ENCODE measurements at regions not wholly inside any gene's neighbourhood (a gene's known extent, or its start where the extent isn't known, plus 50 kb on each side); places are given as distances from the start of the nearest gene placed in this dataset.

- no peaks in the 10 kb centered on the region for H3K36me3 ChIP-seq (ENCODE audit: low read depth, missing control alignments)
- H3K4me1 ChIP-seq, result peaks cover under 1% of the 10 kb centered on the region
- no peak for DNase-seq
- 76 to 92% methylated on average over 1 of the region's 1 CpG for WGBS, 2 donors
- TF ChIP-seq, protein P1, sequence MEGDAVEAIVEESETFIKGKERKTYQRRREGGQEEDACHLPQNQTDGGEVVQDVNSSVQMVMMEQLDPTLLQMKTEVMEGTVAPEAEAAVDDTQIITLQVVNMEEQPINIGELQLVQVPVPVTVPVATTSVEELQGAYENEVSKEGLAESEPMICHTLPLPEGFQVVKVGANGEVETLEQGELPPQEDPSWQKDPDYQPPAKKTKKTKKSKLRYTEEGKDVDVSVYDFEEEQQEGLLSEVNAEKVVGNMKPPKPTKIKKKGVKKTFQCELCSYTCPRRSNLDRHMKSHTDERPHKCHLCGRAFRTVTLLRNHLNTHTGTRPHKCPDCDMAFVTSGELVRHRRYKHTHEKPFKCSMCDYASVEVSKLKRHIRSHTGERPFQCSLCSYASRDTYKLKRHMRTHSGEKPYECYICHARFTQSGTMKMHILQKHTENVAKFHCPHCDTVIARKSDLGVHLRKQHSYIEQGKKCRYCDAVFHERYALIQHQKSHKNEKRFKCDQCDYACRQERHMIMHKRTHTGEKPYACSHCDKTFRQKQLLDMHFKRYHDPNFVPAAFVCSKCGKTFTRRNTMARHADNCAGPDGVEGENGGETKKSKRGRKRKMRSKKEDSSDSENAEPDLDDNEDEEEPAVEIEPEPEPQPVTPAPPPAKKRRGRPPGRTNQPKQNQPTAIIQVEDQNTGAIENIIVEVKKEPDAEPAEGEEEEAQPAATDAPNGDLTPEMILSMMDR (IDR thresholded peaks at IDR 0.05), result no peak
- TF ChIP-seq POLR2A (IDR thresholded peaks at IDR 0.05), result no peak
- no peak overlapping the region for H3K4me3 ChIP-seq
- H3K27me3 ChIP-seq, result no peaks in the 10 kb centered on the region
- intact Hi-C loops (cut with DNase I; ENCODE audit: low total_unique reads), result no loop called here
- H3K27ac ChIP-seq, result no peak overlapping the region
- no peaks in the 10 kb centered on the region for H3K9me3 ChIP-seq
These were observed 147.8 kb upstream of the TMCC3 start for GRCh38 chr12:94798113-94798512.

DNA sequence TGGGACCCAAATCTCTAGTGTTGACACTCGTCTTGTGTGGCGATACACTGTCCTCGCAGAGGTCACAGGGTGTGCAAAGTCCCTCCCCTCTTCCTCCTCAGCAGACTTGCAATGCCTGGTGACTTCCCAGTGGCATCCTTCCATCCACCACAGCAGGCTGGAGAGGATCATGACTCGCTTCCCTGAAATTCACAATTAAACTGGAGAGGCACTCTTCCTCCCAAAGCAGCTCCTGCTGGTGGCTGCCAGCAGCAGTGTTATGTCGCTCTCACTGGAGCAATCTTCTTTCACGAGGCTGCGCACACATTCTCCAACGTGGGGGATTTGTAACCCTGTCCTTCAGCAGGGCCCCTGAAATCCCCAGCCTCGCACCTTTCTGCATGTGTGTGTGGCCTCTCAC lies 145.2 kb upstream of the TMCC3 start:
- WGBS, 2 donors, result 73 to 89% methylated on average over 9 of the region's 9 CpGs
- Histone ChIP-seq H3K27ac (no peak overlapping the region), H3K4me1 (peaks cover 3% of the 10 kb centered on the region), H3K4me3 (no peak overlapping the region), H3K9me3 (no peaks in the 10 kb centered on the region), H3K36me3 (ENCODE audit: low read depth, missing control alignments) (no peaks in the 10 kb centered on the region), H3K27me3 (no peaks in the 10 kb centered on the region)
- intact Hi-C loops (cut with DNase I; ENCODE audit: low total_unique reads), result no loop called here
- no peak for TF ChIP-seq POLR2A (IDR thresholded peaks at IDR 0.05)
- TF ChIP-seq, protein P1 (IDR thresholded peaks at IDR 0.05), result no peak
- no peak for DNase-seq

DNA sequence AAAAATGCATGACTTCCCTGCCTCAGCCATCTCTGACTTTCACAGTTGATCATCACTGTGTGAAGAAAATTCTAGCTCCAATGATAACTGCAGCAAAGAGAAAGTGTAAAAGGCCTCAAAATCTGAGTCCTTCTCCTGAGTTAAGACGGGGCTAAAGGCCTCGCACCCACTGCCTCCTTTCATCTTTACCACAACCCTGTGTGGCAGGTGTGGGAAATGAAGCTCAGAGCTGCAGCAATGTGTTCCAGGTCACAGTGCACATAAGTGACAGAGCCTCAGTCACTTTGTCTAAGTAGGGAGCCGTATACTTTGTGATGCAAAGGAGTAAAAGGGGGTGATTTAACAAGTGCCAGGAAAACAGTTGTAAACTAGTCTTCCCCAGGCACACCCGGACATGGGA lies 144.7 kb upstream of the TMCC3 start:
- TF ChIP-seq, protein P1 (IDR thresholded peaks at IDR 0.05), result no peak
- TF ChIP-seq POLR2A (IDR thresholded peaks at IDR 0.05), result no peak
- no peak overlapping the region for H3K27ac ChIP-seq
- intact Hi-C loops (cut with DNase I; ENCODE audit: low total_unique reads), result no loop called here
- H3K36me3 ChIP-seq (ENCODE audit: low read depth, missing control alignments), result no peaks in the 10 kb centered on the region
- peaks cover 3% of the 10 kb centered on the region for H3K4me1 ChIP-seq
- 86 to 89% methylated on average over 4 of the region's 4 CpGs for WGBS, 2 donors
- DNase-seq, result no peak
- no peak overlapping the region for H3K4me3 ChIP-seq
- no peaks in the 10 kb centered on the region for H3K27me3 ChIP-seq
- H3K9me3 ChIP-seq, result no peaks in the 10 kb centered on the region

- no peak overlapping the region for H3K4me3 ChIP-seq
- intact Hi-C loops (cut with DNase I; ENCODE audit: low total_unique reads), result no loop called here
- DNase-seq, result no peak
- H3K9me3 ChIP-seq, result no peaks in the 10 kb centered on the region
- H3K4me1 ChIP-seq, result peaks cover 3% of the 10 kb centered on the region
- no peaks in the 10 kb centered on the region for H3K36me3 ChIP-seq (ENCODE audit: low read depth, missing control alignments)
- WGBS, 2 donors, result 56 to 71% methylated on average over 10 of the region's 10 CpGs
- no peaks in the 10 kb centered on the region for H3K27me3 ChIP-seq
- H3K27ac ChIP-seq, result no peak overlapping the region
- TF ChIP-seq, protein P1 (IDR thresholded peaks at IDR 0.05), result no peak
- no peak for TF ChIP-seq POLR2A (IDR thresholded peaks at IDR 0.05)
These were observed 142.8 kb upstream of the TMCC3 start for GRCh38 chr12:94793191-94793595.

- 50 to 58% methylated on average over 5 to 6 of the region's 6 CpGs for WGBS, 2 donors
- TF ChIP-seq, protein P1 (IDR thresholded peaks at IDR 0.05), result no peak
- TF ChIP-seq POLR2A (IDR thresholded peaks at IDR 0.05), result no peak
- Histone ChIP-seq H3K4me1 (peaks cover 3% of the 10 kb centered on the region), H3K36me3 (ENCODE audit: low read depth, missing control alignments) (no peaks in the 10 kb centered on the region), H3K9me3 (no peaks in the 10 kb centered on the region), H3K4me3 (no peak overlapping the region), H3K27me3 (no peaks in the 10 kb centered on the region), H3K27ac (no peak overlapping the region)
- peak; percentile 18 for DNase-seq
- intact Hi-C loops (cut with DNase I; ENCODE audit: low total_unique reads), result no loop called here
These were observed 142.3 kb upstream of the TMCC3 start for GRCh38 chr12:94792693-94793092.

All from testis (tissue), 2 donors.